K562 (cell line): ENCODE measurements at regions not wholly inside any gene's neighbourhood (a gene's known extent, or its start where the extent isn't known, plus 50 kb on each side); places are given as distances from the start of the nearest gene placed in this dataset.

Source experiments
- ATAC-seq: fragments of 200-7000 bp; cut with Tn5 transposase; 3 replicates; pipeline ENCODE4 v1.9.1; 2020; ENCODE audit warnings: moderate library complexity
- BruUV-seq: library from RNA; stranded (reverse); fragments of 400-500 nt; replicated peaks from 2 replicates; lab custom pipeline; 2021; lab: Mats Ljungman, UMichigan
- CTCF ChIA-PET: fragments of 300-600 bp; formaldehyde crosslinking; extraction: SDS; loops from one replicate; lab custom pipeline; 2021; ENCODE audit warnings: low intra/inter-chr PET ratio; lab: Yijun Ruan, JAX
- POLR2A ChIA-PET: fragments of 300-600, 350-650 bp; sonication (Branson Sonifier 250); formaldehyde crosslinking; extraction: SDS; loops from one replicate; lab custom pipeline; 2021; ENCODE audit warnings: antibody characterized with exemption, inconsistent platforms; lab: Yijun Ruan, JAX
- DNase-seq, 4 experiments: peaks; one replicate each; pipeline versions ENCODE4 v3.0.0 to v3.0.0-alpha.2; 2011 to 2018; ENCODE audit warnings: low spot score in 3 of 4, mixed read lengths in 3 of 4; ENCODE audit errors: extremely low read depth in 1 of 4
- FAIRE-seq: peaks from 2 replicates; lab custom pipeline; 2011; peaks lifted over from hg19 to GRCh38; lab: Jason Lieb, UNC
- H2AFZ ChIP-seq: 2 replicates; pipeline ENCODE4 v1.6.0; 2011; ENCODE audit warnings: low read depth, low read length, control low read depth, inconsistent platforms
- H3K27ac ChIP-seq: fragments of 200-600 bp; 3 replicates; pipeline ENCODE4 v1.8.0; 2011; ENCODE audit warnings: low read depth, mild to moderate bottlenecking, control low read depth, inconsistent platforms, low read length, moderate library complexity, mixed read lengths; ENCODE audit errors: extremely low read depth
- H3K27me3 ChIP-seq, 2 experiments: fragments of 300-600 bp in 1 of 2; 2 replicates in 1 of 2; 3 replicates in 1 of 2; pipeline versions ENCODE4 v1.6.0 to v1.8.0; 2011; ENCODE audit warnings: inconsistent platforms in 2 of 2, low read length in 2 of 2, mild to moderate bottlenecking in 1 of 2, mixed read lengths in 1 of 2, moderate library complexity in 1 of 2; ENCODE audit not compliant: control insufficient read depth in 2 of 2, insufficient read depth in 2 of 2
- H3K36me3 ChIP-seq: fragments of 300-600 bp; 3 replicates; pipeline ENCODE4 v1.8.0; 2011; ENCODE audit warnings: mild to moderate bottlenecking, low read length, inconsistent platforms; ENCODE audit not compliant: control insufficient read depth, insufficient read depth
- H3K4me1 ChIP-seq, 2 experiments: fragments of 200-600 bp in 1 of 2; replicated peaks in 1 of 2; 2 replicates in 1 of 2; 3 replicates in 1 of 2; pipeline versions ENCODE4 v1.5.1 to v1.8.0; 2011; ENCODE audit warnings: inconsistent platforms in 2 of 2, low read length in 2 of 2, mild to moderate bottlenecking in 1 of 2, mixed read lengths in 1 of 2, moderate library complexity in 1 of 2; ENCODE audit not compliant: control insufficient read depth in 2 of 2, insufficient read depth in 2 of 2
- H3K4me2 ChIP-seq: 2 replicates; pipeline ENCODE4 v1.6.1; 2011; ENCODE audit warnings: low read length, control low read depth, inconsistent platforms, mixed read lengths; ENCODE audit not compliant: insufficient read depth
- H3K4me3 ChIP-seq: fragments of 200-600 bp; sonication (generic), shearing (Covaris generic); 2 replicates; pipeline ENCODE4 v1.5.1; 2016; ENCODE audit warnings: control low read depth, inconsistent platforms
- H3K79me2 ChIP-seq: fragments of 200-600 bp; 3 replicates; pipeline ENCODE4 v1.8.0; 2011; ENCODE audit warnings: low read length, inconsistent platforms; ENCODE audit not compliant: control insufficient read depth, insufficient read depth
- H3K9ac ChIP-seq, 2 experiments: 2 replicates each; pipeline versions ENCODE4 v1.6.0 to v1.6.1; 2011; ENCODE audit warnings: low read depth in 2 of 2, low read length in 2 of 2, control low read depth in 1 of 2, inconsistent platforms in 1 of 2, mild to moderate bottlenecking in 1 of 2, mixed read lengths in 1 of 2; ENCODE audit not compliant: insufficient read depth in 1 of 2
- H3K9me1 ChIP-seq: one replicate; pipeline ENCODE4 v1.6.0; 2011; ENCODE audit warnings: inconsistent platforms, mild to moderate bottlenecking, low read length, moderate library complexity; ENCODE audit not compliant: control insufficient read depth, insufficient read depth
- H3K9me3 ChIP-seq: replicated peaks from 2 replicates; pipeline ENCODE4 v1.5.1; 2011; ENCODE audit warnings: low read depth, low read length, inconsistent platforms; ENCODE audit not compliant: control insufficient read depth, insufficient read depth
- H4K20me1 ChIP-seq: replicated peaks from 2 replicates; pipeline ENCODE4 v1.6.1; 2011; ENCODE audit warnings: low read length, inconsistent platforms, mixed read lengths; ENCODE audit not compliant: control insufficient read depth, insufficient read depth
- ATF2 ChIP-seq: sonication (generic); formaldehyde crosslinking; IDR thresholded peaks from 2 replicates; pipeline ENCODE4 v1.8.1; 2022; ENCODE audit warnings: missing genetic modification reagents
- GATAD2B ChIP-seq: fragments of 450-650 bp; IDR thresholded peaks from 2 replicates; pipeline ENCODE4 v1.6.1; 2017; ENCODE audit warnings: mild to moderate bottlenecking, borderline replicate concordance
- KAT8 ChIP-seq: fragments of 450-650 bp; IDR thresholded peaks from 2 replicates; pipeline ENCODE4 v1.6.1; 2016; ENCODE audit warnings: low read depth, mild to moderate bottlenecking
- NCOR1 ChIP-seq: fragments of 450-650 bp; IDR thresholded peaks from 2 replicates; pipeline ENCODE4 v1.6.1; 2016; ENCODE audit warnings: mild to moderate bottlenecking, moderate library complexity
- NFATC3 ChIP-seq: fragments of 450-650 bp; IDR thresholded peaks from 2 replicates; pipeline ENCODE4 v1.6.1; 2017; ENCODE audit warnings: mild to moderate bottlenecking
- NFE2 ChIP-seq: IDR thresholded peaks from 2 replicates; pipeline ENCODE4 v1.6.1; 2014; ENCODE audit warnings: antibody characterized with exemption, low read depth
- ZBED1 ChIP-seq: IDR thresholded peaks from 2 replicates; pipeline ENCODE4 v1.6.1; 2014
- WGBS: fragments of 100-300 bp; shearing (Covaris generic); methylation state at CpG from one replicate; pipeline ENCODE4 v1.1.6; 2016; ENCODE audit warnings: low coverage, mixed read lengths; ENCODE audit not compliant: insufficient coverage; ENCODE audit errors: missing lambda C conversion rate; 5-methylcytosine and 5-hydroxymethylcytosine counted together
- in situ Hi-C: fragments of 300-500 bp; cut with MboI; formaldehyde crosslinking; loops from 4 replicates; pipeline ENCODE4 v1.15.0; 2018; ENCODE audit warnings: inconsistent platforms, mixed read lengths
- intact Hi-C: fragments of 100-400 bp; cut with micrococcal nuclease; formaldehyde crosslinking; loops from 2 replicates; pipeline ENCODE4 v1.14.2; 2022

GRCh38 chr3:43214616-43215015, 71.7 kb upstream of the SNRK start:
- Histone ChIP-seq H3K36me3 (no peaks in the 10 kb centered on the region), H3K4me2 (no peak overlapping the region), H3K9ac (no peak overlapping the region), H3K79me2 (no peaks in the 10 kb centered on the region), H4K20me1 (no peaks in the 10 kb centered on the region), H3K4me3 (no peak overlapping the region), H3K27me3 (peaks cover 18 to 46% of the 10 kb centered on the region in 2 experiments), H3K27ac (no peak overlapping the region), H2AFZ (no peak overlapping the region), H3K9me1 (no peaks in the 10 kb centered on the region), H3K9me3 (no peaks in the 10 kb centered on the region), H3K4me1 (no peaks in the 10 kb centered on the region; a peak in 1 of 5 replicates)
- BruUV-seq: no TSS peak
- ChIA-PET CTCF (no interaction called here), POLR2A (interaction anchor here (0.6 kb wide), 2 partner anchors 39 to 71 kb away, joined by 3 read pairs; no protein-coding TSS in a partner anchor)
- no peak for DNase-seq
- TF ChIP-seq GATAD2B (no peak), ATF2 (CRISPR knock-in tag) (no peak), NCOR1 (no peak), NFE2 (no peak), KAT8 (no peak), NFATC3 (no peak), ZBED1 (no peak)
- 2% methylated on average over 4 of the region's 4 CpGs for WGBS
- in situ Hi-C loops (no loop called here), intact Hi-C loops (no loop called here)
- no peak for ATAC-seq
- FAIRE-seq: no peak
